GM18520 (cell line): ENCODE measurements at regions not wholly inside any gene's neighbourhood (a gene's known extent, or its start where the extent isn't known, plus 50 kb on each side); places are given as distances from the start of the nearest gene placed in this dataset.
"Not testable (repeated sequence)": the region's sequence is repeated elsewhere in the genome, so short reads cannot be mapped to it uniquely, and the experiment has no call there.

Experiments
- ATAC-seq: cut with Tn5 transposase; IDR thresholded peaks from one replicate; pipeline ENCODE4 v1.9.1; 2021; ENCODE audit not compliant: unreplicated experiment

DNA sequence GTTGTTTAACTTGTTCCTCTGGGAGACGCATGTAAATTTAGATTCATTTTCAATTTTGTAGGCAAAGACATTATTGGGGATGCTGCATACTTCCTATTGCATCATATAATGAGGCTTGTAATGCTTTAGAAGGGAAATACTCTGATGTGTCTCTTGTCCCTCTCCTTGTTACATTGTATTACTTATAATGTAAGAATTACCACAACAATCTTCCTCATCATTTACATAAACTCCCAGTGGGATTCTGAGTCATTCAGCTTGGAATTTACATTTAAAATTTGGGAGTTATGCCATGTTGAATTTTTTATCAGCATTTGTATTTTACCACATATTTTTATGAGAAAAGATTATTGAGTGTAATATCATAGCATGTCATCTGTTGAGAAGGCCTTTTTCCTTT lies 963.4 kb upstream of the NRXN1 start:
- no peak for ATAC-seq

DNA sequence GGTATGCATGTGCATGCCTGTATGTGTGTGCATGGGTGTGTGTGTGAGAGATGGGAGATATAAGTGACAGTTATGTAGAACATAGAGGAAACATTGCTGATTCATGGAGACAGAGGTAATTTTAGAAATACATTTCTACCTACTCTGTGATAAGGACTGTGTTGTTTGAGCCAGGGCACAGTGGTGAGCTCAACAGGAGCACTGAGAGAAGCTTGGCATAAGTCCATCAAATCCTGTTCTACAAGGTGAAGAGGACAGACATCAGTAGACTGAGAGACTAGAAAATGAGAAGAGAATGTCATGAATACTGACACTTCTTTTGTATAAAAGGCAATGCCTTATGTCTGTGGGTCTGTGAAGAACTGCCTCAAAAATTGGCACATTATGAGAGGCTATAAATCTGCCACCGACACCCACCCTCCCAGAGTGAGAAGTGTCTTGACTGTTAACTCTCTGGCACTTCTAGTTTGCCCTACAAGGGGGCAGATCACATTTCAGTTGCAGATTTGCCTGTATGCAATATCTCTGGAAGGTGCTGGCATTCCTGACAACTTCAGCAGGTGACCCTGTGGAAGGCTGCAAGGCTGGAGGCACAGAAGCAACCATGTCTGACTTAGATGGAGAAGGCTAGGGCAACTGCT lies 962.3 kb upstream of the NRXN1 start:
- no peak for ATAC-seq

DNA sequence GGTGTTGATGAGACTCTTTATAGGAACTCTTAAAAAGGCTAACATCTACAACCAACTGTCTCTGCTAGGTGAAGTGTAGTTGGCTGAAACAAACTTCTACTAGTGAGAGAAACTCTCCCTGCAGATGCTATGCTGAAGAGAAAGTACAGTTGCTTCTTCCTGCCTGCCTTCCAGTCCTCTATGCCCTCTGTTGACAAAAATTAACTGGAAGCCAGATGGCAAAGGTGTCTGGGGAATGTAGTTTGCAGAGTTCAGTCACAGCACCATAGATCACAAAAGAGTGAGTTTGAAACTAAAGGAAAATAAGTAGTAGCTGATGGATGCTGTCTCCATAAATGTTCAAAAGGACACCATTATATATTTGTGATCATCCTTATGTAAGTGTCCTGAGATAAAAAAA lies 958.8 kb upstream of the NRXN1 start:
- ATAC-seq: no peak

DNA sequence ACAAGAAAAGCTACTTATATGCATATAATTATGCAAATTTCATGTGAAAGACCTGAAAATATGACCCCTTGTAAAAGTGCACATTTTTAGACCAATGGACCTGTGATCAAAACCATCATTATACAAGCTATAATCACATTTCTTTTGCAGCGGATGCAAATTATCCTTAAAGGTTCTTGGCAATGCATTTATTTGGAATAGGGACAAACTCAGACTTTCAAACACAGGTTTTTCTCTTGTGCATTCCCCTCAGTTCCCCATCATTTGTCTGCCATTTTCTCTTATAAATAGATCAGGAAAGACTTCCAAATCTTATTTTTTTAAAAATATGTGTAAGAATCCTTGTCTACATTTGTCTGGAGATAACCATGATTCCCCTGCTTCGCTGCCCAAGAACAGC lies 954.2 kb upstream of the NRXN1 start:
- ATAC-seq: no peak

DNA sequence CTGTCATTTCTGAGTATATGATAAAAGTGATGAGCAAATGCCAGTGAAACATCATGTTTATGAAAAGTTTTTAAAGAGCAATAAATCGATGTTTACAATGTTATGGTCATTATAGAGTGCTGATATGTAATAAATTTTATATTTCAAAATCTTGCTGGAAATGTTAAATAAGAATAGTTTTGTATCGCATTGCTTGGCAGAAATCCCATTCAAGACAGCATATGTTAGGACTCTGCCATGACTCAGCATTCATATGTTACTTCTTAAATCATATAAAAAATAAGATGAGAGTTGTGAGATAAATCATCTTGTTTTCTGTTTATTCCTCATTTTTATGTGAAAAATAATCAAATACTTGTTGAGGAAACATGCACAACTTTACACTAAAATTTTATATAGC lies 949.9 kb upstream of the NRXN1 start:
- ATAC-seq: no peak

DNA sequence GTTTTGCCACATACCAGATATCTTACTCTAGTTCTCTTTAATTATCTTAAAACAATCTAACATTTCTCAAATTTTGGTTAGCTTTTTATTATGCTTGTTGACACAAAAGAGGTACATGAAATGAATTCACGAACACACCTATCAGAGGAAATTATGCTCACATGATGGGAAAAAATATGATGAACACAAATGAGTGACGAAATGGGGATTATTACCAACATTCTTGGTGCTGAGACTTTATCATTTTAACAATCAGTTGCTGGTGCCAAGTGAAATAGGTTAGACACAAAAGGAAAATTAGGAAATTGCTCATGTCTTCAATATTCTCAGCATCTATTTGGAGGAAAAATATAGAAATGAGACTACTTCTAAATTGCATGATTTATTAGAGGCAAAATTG lies 944.7 kb upstream of the NRXN1 start:
- ATAC-seq: no peak

DNA sequence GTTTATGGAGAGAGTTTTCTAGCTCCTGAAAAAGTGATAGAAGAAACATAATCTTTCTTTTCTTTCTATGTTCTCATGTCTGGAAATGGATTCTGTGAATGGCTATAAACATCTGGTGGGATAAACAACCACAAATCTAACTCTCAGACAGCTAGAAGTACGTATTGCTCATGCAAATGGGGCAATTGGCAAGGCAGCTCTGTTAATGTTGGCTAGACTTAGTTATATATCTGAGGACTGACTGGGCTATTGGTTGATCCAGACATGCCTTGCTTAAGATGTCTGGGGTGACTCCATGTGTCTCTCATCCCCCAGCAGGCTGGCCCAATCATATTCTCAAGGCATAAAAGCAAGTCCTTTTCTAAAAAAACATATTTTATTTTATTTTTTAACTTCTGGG lies 939.2 kb upstream of the NRXN1 start:
- ATAC-seq: no peak

DNA sequence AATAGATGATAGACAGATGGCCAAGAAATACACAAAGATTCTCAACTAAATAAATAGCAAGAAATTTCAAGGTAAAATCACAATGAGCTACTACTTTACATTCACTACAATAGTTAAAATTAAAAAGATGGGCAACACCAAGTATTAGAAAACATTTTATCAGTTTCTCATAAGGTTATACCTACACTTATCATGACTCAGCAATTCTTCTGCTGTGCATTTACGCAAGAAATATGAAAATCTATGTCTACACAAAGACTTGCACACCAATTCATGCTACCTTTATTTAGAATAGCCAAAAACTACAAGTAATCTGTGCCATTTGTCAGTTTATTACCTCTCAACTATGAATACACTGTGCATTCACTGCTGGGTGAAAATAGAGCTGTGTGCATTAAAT lies 937.4 kb upstream of the NRXN1 start:
- no peak for ATAC-seq

DNA sequence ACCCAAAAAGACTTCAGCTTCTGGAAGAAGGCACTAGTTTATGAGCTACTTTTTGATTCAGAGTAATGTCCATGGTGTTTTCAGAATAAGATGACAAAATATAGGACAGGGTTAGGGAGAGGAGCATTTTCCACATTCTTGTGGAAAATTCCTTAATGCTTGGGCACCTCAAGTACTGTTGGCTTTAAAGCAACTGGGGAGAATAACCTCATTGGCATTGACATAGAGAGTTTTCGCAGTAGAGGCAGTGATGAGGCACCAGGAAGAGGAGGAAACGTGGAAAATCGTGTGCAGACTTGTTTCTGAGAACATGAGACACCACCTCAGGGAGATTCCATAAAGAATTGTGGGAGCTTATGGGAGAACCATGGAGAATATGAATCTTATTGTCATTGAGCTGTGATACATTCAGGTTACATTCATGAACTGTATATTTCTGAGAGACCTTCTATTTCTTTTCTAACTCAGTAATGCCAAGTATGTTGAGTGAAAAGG lies 929.0 kb upstream of the NRXN1 start:
- ATAC-seq: no peak

DNA sequence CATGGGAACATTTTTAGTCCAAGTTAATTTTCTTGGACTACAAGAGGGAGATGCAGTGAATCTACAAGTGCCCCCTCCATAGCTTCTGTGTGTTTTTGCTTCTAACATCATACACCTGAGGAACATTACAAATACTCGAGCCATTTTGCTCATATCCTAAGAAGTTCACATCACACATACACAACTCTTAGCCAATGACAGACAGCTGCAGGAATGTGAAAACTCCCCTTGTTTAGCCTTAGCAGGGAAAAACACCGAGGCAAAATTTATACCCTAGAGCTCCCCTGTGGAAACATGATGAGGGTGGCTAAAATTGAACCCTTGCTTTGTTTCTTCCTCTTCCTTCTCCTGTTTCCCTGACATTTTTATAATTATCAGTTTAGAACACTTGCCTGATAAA lies 928.3 kb upstream of the NRXN1 start:
- ATAC-seq: no peak

DNA sequence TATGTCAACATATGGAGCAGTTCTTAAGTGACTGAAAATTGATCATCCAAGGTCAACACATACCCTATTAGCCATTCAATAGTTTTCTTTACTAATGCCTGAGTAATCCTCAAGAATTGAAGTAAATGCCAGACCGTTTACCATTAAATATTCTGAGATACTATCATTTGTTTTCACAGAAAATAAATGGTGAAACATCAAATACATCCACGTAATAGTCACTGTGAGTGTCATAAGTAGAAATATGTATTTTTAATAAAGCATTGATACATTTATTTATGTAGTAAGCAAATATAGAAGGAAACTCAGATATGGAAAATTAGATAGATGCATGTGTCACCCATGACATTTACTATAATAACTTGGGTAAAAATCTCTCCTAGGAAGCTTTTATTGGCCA lies 927.8 kb upstream of the NRXN1 start:
- ATAC-seq: no peak

DNA sequence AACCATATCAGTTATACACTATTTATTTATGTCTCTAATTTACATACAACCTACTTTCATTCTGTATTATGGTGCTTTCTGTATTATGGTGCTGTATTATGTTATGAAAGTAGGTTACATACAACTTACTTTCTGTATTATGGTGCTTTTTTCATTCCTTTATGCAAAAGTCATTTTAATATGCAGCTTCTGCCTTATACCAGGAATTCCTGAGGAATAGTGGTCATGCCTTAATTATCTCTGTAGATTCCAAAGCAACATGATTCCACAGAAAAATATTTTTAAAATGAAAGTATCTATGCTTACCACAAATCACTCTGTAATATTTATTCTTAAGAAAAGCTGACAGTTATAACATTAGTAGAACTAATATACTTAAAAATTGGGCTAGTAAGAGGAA lies 922.0 kb upstream of the NRXN1 start:
- ATAC-seq: no peak

DNA sequence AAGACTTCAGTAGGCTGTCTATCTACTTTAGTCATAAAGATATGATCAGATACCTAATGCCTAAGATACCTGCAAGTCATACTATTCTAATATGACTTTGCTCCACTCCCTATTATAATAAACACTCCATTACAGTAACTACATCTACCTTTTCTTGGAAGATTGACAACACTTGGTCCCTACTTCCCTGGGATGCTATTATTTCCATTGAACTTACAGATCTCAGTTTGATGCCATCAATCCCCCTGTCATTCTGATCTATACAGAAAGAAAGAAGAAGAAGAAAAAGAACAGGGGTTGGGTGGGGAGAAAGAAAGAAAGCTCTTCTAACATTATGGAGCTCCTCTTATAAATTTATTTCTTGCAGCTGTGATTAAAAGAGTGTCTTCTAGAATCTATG lies 889.1 kb upstream of the NRXN1 start:
- no peak for ATAC-seq

DNA sequence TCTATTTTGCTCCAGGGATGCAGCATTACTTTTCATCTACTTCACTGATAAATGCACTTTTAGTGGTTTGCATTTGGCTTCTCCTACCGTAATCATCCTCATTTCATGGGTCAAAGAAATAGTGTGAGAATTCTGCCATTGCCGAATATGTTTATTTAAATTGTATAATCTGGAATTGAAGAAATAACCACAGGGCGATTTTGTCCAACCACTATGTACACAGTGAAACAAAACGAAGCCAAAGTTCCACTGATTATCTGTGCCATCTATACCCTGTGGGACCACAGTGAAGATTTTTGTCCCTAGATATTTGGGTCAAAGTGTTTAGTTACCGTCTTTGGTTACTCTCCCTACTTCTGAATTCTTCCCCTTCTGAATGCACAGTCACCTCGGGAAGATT lies 888.6 kb upstream of the NRXN1 start:
- ATAC-seq: no peak

DNA sequence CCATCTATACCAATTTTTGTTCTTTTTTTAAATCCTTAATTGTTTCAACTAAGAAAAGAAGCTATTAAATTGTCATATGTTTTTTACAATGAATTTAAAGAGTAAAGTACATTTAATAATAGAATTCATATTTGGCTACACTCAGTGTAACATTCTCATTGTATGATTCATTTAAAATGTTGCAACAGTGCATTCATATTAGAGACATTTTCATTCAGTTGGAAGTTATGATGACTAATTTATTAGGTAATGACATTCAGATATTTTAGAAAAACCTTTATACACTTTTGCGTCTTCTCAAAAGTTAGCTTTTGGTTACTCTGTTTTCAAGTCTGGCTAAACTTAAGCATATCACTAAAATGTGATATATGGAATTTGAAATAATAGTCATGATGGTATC lies 887.5 kb upstream of the NRXN1 start:
- no peak for ATAC-seq

DNA sequence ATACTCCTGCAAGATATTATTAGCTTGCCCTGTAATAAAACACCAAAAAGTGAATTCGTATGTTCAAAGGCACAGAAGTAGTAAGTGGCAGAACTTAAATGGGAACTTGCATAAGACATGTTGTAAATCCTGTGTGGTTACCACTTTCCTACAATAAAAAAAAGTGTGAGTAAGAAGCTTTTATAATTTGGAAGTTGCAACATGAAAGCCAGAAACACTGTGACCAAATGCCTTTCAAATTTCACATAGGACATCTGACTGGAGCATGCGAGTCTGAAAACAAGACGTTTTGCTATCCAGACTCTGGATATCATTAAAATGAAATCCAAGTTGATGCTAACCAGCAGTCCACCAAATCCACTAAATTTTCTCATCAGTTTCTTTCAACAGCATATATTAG lies 886.2 kb upstream of the NRXN1 start:
- ATAC-seq: no peak

DNA sequence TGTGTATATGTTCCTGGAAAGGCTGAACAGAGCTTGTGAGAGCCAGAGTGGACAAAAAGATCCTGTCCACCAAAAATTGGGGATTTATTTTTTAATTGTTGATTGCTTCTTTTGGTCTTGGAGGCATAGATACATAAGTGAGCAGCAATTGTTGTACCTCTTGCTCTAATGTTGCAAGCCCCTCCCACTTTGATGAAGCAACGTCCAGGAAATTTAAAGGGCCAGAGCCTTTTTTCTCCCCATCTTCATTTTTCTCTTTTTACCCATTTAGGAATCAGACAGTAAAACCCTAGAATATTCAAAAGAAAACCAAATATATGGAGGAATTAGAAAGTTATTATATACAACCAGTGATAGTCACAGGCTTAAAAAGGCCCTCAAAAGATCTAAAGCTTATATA lies 871.8 kb upstream of the NRXN1 start:
- ATAC-seq: no peak

DNA sequence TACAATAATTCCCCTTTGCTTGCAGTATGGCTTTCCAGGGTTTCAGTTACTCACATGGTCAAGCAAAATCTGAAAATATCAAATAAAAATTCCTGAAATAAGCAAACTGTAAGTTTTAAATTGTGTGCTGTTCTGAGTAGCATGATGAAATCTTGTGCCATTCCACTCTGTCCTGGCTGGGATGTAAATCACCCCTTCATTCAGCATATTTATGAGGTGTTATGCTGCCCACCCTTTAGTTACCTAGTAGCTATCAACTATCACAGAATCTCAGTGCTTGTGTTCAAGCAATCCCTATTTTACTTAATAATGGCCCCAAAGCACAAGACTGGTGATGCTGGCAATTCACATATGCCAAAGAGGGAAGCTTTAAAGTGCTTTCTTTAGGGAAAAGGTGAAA lies 867.7 kb upstream of the NRXN1 start:
- no peak for ATAC-seq

DNA sequence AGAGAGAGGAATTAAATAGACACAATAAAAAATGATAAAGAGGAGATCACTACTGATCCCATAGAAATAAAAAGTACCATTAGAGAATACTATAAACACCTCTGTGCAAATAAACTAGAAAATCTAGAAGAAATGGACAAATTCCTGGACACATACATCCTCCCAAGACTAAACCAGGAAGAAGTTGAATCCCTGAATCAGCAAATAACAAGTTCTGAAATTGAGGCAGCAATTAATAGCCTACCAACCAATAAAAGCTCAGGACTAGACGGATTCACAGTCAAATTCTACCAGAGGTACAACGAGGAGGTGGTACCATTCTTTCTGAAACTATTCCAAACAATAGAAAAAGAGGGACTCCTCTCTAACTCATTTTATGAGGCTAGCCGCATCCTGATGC lies 862.7 kb upstream of the NRXN1 start:
- not testable (repeated sequence) for ATAC-seq

DNA sequence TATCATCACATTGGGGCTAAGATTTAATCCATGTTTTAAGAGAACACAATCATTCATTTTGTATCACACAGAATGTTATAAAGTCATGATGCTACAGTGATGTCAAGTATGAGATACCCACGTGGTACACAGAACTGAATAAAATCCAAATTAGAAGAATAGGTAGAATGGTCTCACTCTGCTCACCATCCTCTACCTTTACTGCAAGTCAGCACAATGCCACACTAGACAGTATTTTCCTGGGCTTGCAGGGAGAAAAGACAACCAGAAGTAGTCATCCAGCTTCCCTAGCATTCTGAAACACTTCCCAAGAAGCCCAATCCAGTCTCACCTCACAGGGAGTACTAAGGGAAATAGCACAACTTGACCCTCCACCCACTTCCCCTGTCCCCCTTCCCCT lies 856.2 kb upstream of the NRXN1 start:
- ATAC-seq: no peak

DNA sequence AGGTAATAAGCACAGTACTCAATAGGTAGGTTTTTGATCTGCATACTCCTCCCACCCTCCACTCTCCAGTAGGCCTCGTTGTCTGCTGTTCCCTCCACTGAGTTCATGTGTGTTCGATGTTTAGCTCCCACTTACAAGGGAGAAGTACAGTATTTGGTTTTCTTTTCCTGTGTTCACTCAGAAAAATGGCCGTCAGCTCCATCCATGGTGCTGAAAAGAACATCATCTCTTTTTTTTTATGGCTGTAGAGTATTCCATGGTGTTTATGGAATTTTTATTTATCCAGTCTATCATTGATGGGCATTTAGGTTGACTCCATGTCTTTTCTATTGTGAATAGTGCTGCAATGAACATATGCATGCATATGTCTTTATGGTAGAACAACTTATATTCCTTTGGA lies 849.7 kb upstream of the NRXN1 start:
- no peak for ATAC-seq

DNA sequence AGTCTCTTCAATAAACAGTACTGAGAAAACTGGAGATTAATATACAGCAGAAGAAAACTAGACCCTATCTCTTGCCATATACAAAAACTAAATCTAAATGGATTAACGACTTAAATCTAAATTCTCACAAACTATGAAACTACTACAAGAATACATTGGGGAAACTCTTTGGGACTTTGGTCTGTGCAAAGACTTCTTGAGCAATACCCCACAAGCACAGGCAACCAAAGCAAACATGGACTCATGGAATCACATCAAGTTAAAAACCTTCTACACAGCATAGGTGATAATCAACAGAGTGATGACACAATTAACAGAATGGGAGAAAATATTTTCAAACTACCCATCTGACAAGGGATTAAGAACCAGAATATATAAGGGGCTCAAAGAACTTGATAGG lies 848.2 kb upstream of the NRXN1 start:
- no peak for ATAC-seq

DNA sequence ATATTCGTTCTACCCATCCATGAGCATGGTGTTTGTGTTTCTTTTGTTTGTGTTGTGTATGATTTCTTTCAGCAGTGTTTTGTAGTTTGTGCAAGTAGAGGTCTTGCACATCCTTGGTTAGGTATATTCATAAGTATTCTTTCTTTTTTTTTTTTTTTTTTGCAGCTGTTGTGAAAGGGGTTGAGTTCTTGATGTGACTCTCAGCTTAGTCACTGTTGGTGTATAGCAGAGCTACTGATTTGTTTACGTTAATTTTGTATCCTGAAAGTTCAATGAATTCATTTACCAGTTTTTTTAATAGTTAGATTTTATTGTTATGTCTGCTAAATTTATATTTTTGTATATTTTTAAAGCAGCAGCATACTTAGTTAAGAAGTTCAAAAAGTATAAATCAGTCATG lies 834.4 kb upstream of the NRXN1 start:
- no peak for ATAC-seq

DNA sequence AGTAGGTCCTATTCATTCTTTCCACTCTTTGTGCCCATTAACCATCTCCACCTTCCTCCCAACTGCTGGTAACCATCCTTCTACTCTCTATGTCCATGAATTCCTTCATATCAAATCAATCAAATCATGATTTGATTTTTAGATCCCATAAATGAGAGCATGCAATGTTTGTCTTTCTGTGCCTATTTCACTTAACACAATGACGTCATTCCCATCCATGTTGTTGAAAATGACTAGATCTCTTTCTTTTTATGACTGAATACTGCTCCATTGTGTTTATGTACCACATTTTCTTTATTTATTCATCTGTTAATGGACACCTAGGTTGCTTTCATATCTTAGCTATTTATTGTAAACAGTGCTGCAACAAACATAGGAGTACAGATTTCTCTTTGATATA lies 827.3 kb upstream of the NRXN1 start:
- no peak for ATAC-seq
